ENCODE measurements at regions not wholly inside any gene's neighbourhood (a gene's known extent, or its start where the extent isn't known, plus 50 kb on each side); places are given as distances from the start of the nearest gene placed in this dataset.
"Not testable (repeated sequence)": the region's sequence is repeated elsewhere in the genome, so short reads cannot be mapped to it uniquely, and the experiment has no call there.

DNA sequence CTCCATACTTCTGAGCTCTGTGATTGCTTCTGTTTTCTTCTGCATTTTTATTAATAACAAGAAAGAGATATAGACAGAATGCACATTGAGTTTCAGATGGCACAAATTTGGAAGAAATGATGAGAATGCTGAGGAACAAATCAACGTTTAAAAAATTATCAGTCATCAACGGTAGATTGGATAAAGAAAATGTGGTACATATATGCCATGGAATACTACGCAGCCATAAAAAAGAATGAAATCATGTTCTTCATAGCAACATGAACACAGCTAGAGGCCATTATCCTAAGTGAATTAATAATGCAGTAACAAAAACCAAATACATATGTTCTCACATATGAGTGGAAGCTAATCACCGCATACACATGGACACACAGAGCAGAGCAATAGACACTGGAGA, 81.8 kb downstream of the DUSP6 start:
- H3K9me3 ChIP-seq: no peaks in the 10 kb centered on the region
- no peak overlapping the region for H3K4me3 ChIP-seq
- DNase-seq (ENCODE audit: low spot score): no peak
- no peaks in the 10 kb centered on the region for H3K27me3 ChIP-seq (replicated peaks; ENCODE audit: insufficient read depth)
- no peaks in the 10 kb centered on the region for H3K36me3 ChIP-seq
- no peaks in the 10 kb centered on the region for H3K4me1 ChIP-seq (ENCODE audit: control insufficient read depth in 1 of 2, low read depth in 2 of 2)
- TF ChIP-seq, protein P1, sequence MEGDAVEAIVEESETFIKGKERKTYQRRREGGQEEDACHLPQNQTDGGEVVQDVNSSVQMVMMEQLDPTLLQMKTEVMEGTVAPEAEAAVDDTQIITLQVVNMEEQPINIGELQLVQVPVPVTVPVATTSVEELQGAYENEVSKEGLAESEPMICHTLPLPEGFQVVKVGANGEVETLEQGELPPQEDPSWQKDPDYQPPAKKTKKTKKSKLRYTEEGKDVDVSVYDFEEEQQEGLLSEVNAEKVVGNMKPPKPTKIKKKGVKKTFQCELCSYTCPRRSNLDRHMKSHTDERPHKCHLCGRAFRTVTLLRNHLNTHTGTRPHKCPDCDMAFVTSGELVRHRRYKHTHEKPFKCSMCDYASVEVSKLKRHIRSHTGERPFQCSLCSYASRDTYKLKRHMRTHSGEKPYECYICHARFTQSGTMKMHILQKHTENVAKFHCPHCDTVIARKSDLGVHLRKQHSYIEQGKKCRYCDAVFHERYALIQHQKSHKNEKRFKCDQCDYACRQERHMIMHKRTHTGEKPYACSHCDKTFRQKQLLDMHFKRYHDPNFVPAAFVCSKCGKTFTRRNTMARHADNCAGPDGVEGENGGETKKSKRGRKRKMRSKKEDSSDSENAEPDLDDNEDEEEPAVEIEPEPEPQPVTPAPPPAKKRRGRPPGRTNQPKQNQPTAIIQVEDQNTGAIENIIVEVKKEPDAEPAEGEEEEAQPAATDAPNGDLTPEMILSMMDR (IDR thresholded peaks at IDR 0.05): no peak
- no peak for ATAC-seq (ENCODE audit: insufficient number of reproducible peaks, low FRiP score, low read depth)
- H3K27ac ChIP-seq: no peak overlapping the region

DNA sequence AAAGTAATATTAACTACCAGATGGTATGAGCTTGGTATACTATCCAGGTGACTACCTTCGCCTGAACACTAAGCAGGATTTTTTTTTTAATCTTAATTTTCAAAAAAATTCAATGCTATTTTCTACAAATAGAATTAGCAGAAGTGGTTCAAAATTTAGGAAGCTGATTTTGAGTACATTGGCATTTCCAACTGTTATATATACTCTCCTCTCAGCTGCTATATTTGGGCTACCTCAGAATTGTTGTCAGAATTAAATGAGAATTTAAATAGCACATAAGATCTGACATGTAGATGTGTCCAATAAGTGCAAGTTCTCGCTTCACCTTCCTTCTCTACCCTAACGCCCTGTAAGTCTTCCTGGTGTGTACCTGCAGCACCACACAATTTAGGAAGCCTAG, 83.1 kb downstream of the DUSP6 start:
- TF ChIP-seq, protein P1 (IDR thresholded peaks at IDR 0.05): no peak
- ATAC-seq (ENCODE audit: insufficient number of reproducible peaks, low FRiP score, low read depth) (no peak), DNase-seq (ENCODE audit: low spot score) (no peak)
- no peaks in the 10 kb centered on the region for H3K27me3 ChIP-seq (replicated peaks; ENCODE audit: insufficient read depth)
- no peak overlapping the region for H3K27ac ChIP-seq
- H3K4me3 ChIP-seq: no peak overlapping the region
- H3K9me3 ChIP-seq: no peaks in the 10 kb centered on the region
- H3K36me3 ChIP-seq: no peaks in the 10 kb centered on the region
- no peaks in the 10 kb centered on the region for H3K4me1 ChIP-seq (ENCODE audit: control insufficient read depth in 1 of 2, low read depth in 2 of 2)

DNA sequence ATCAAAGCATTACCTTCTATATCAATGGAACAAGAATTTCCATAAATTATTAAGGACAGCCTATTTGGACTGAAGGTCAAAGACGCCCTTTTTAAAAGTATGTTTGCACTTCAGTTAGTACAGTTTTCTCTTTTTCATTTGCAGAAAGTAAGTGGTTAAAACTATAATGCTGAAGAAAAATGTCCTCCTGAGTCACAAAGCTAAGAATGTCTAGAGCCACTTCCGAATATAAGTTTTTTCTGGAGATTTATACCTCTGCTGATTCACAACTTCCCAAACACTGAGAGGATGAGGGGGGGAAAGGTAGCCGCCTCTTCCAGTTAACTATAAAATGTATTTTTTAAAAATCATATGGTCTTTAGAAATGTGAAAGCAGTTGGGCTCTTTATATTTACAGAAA, 84.9 kb downstream of the DUSP6 start:
- no peak for ATAC-seq (ENCODE audit: insufficient number of reproducible peaks, low FRiP score, low read depth)
- TF ChIP-seq, protein P1 (IDR thresholded peaks at IDR 0.05): no peak
- H3K27me3 ChIP-seq (replicated peaks; ENCODE audit: insufficient read depth): no peaks in the 10 kb centered on the region
- no peak for DNase-seq (ENCODE audit: low spot score)
- H3K4me1 ChIP-seq (ENCODE audit: control insufficient read depth in 1 of 2, low read depth in 2 of 2): no peaks in the 10 kb centered on the region
- H3K36me3 ChIP-seq: no peaks in the 10 kb centered on the region
- H3K4me3 ChIP-seq: no peak overlapping the region
- no peak overlapping the region for H3K27ac ChIP-seq
- H3K9me3 ChIP-seq: no peaks in the 10 kb centered on the region

DNA sequence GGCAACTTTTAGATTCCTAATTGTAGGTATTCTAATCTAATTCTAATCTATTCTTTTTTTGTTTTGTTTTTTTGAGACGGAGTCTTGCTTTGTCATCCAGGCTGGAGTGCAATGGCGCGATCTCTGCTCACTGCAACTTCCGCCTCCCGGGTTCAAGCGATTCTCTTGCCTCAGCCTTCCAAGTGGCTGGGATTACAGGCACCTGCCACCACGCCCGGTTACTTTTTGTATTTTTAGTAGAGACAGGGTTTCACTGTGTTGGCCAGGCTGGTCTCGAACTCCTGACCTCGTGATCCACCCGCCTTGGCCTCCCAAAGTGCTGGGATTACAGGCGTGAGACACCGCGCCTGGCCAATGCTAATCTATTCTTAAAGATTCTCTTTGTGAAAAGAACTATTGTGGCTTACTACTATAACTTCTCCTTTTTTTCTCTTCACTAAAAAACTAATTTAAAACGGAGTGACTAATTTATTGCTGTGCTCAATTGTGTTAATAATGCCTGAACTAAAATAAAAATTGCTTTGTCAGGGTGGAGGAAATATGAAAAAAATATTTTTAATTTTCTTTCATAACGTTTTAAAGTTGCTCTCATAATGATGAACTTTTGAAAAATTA, 85.6 kb downstream of the DUSP6 start:
- not testable (repeated sequence) for ATAC-seq (ENCODE audit: insufficient number of reproducible peaks, low FRiP score, low read depth); DNase-seq (ENCODE audit: low spot score)

DNA sequence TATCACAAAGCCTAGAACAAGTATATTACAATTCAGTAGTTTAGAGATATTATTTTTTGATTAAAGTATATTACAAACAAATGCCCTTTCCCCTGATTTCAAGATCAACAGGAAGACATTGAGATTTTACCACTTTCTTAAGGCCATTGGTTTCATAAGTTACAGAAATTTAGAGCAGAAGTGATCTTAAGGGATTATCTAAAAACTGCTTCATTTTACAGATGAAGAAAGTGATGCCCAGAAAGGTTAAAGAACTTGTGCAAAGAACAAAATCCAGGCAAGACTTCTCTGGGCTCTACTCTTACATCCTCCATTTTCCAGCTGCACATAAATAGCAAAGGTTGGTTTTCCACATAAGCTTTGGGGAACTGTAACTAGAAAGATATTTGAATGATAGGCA, 87.5 kb downstream of the DUSP6 start:
- TF ChIP-seq, protein P1 (IDR thresholded peaks at IDR 0.05): no peak
- DNase-seq (ENCODE audit: low spot score): no peak
- ATAC-seq (ENCODE audit: insufficient number of reproducible peaks, low FRiP score, low read depth): no peak
- no peak overlapping the region for H3K4me3 ChIP-seq
- H3K27ac ChIP-seq: no peak overlapping the region
- H3K27me3 ChIP-seq (replicated peaks; ENCODE audit: insufficient read depth): no peaks in the 10 kb centered on the region
- H3K9me3 ChIP-seq: no peaks in the 10 kb centered on the region
- H3K36me3 ChIP-seq: no peaks in the 10 kb centered on the region
- no peaks in the 10 kb centered on the region for H3K4me1 ChIP-seq (ENCODE audit: control insufficient read depth in 1 of 2, low read depth in 2 of 2)

More for the DNA sequence above, 85.6 kb downstream of the DUSP6 start:
- not testable (repeated sequence) for H3K27me3 ChIP-seq (replicated peaks; ENCODE audit: insufficient read depth); H3K36me3 ChIP-seq; H3K4me3 ChIP-seq; H3K9me3 ChIP-seq; H3K4me1 ChIP-seq (ENCODE audit: control insufficient read depth in 1 of 2, low read depth in 2 of 2); H3K27ac ChIP-seq

DNA sequence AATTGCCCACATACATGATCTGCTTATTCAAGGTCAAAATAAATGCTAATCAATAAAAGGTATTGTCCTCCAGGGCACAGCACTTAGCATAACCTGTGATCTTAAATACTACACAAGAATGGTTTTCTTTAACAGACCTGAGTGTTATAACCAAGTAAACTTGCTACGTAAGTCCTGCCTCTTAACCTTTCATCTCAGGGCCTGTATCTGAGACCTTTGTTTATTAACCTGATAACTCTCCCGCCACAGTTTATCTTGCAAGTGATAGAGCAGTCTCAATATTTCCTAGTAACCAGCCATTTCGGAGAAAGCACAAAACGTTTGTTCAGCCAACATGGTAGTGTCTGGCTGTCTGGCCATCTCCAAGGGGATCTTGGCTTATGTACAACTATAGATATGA, 88.4 kb downstream of the DUSP6 start:
- Histone ChIP-seq H3K27me3 (replicated peaks; ENCODE audit: insufficient read depth) (no peaks in the 10 kb centered on the region), H3K9me3 (no peaks in the 10 kb centered on the region), H3K4me3 (no peak overlapping the region), H3K27ac (no peak overlapping the region), H3K4me1 (ENCODE audit: control insufficient read depth in 1 of 2, low read depth in 2 of 2) (no peaks in the 10 kb centered on the region), H3K36me3 (no peaks in the 10 kb centered on the region)
- no peak for DNase-seq (ENCODE audit: low spot score)
- no peak for ATAC-seq (ENCODE audit: insufficient number of reproducible peaks, low FRiP score, low read depth)
- TF ChIP-seq, protein P1 (IDR thresholded peaks at IDR 0.05): no peak

All from thoracic aorta (tissue), 2 donors.